Kidney glomerular epithelial cell (primary cell): ENCODE measurements at regions not wholly inside any gene's neighbourhood (a gene's known extent, or its start where the extent isn't known, plus 50 kb on each side); places are given as distances from the start of the nearest gene placed in this dataset.
"Not testable (repeated sequence)": the region's sequence is repeated elsewhere in the genome, so short reads cannot be mapped to it uniquely, and the experiment has no call there.

Experiments used
- DNase-seq: peaks from one replicate; lab custom pipeline; 2025; lab: John Stamatoyannopoulos, UW

DNA sequence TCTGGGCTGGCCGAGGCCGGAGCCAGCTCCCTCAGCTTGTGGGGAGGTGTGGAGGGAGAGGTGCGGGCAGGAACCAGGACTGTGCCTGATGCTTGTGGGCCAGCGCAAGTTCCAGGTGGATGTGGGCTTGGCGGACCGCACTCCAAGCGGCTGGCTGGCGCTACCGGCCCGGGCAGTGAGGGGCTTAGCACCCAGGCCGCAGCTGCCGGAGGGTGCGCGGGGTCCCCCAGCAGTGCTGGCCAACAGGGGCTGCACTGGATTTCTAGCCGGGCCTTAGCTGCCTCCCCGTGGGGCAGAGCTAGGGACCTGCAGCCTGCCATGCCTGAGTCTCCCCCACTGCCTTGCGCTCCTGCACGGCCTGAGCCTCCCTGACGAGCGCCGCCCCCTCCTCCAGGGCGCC, 242.8 kb downstream of the CCSER2 start:
- no peak for DNase-seq

DNA sequence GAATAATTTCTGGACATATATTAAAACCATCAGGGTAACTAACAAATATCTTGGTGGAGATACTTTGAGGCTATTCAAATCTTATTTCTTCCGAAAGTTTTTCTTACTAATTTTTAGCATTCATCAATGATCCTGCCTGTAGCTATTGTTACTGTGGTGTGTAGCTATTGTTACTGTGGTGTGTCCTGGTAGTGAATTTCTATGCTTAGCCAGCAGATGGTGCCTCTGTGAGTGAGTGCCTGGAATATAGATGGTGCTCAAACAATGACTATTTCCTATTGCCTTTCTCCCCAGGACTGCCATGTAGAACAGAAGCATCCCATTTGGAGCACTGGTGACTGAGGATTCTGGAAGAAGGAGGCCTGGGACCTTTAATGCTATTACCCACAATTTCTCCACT, 245.7 kb downstream of the CCSER2 start:
- no peak for DNase-seq

- no peak for DNase-seq
These were observed 253.6 kb downstream of the CCSER2 start for GRCh38 chr10:84581976-84582375.

DNA sequence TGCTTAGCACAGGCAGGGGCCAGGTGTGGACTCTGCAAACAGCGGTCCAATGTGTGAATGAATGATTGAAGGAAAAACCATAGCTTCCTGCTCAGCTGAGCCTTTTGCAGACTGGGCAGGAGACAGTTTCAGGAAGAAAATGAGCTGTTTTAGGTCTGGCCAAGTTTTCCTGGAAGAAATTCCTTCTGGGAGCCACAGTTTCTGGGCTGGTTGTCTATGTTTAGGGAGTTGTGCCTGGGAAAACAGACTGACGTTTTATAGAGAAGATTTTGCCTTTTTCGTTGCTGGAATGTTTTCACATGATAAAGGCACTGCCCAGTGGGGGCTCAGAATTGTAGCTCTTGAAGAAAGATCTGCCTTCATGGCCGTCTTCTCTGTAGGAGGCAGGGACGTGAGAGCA, 255.1 kb downstream of the CCSER2 start:
- no peak for DNase-seq

- DNase-seq: no peak
These were observed 259.4 kb downstream of the CCSER2 start for GRCh38 chr10:84587789-84588188.

DNA sequence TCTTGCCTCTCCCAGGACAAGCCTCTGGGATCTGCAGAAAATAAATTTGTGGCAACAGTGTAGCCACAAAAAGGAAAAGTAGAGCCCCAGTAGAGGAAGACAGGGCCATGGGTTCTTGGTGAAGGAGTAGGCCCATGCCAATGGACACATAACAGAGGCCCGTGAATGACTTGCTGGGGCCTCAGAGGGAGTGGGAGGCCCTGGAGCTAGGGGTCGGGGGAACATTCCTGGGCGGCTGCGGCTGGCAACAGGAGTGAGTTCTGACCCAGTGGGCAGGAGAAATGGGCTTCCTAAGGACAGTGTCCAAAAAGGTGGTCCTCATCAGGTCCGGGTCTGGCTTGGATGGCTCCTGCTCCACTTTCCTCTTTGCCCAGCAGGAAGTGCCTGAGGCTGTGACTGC, 260.0 kb downstream of the CCSER2 start:
- DNase-seq: no peak

- DNase-seq: no peak
These were observed 260.6 kb downstream of the CCSER2 start for GRCh38 chr10:84588971-84589370.

- DNase-seq: no peak
These were observed 261.3 kb downstream of the CCSER2 start for GRCh38 chr10:84589526-84590205.

DNA sequence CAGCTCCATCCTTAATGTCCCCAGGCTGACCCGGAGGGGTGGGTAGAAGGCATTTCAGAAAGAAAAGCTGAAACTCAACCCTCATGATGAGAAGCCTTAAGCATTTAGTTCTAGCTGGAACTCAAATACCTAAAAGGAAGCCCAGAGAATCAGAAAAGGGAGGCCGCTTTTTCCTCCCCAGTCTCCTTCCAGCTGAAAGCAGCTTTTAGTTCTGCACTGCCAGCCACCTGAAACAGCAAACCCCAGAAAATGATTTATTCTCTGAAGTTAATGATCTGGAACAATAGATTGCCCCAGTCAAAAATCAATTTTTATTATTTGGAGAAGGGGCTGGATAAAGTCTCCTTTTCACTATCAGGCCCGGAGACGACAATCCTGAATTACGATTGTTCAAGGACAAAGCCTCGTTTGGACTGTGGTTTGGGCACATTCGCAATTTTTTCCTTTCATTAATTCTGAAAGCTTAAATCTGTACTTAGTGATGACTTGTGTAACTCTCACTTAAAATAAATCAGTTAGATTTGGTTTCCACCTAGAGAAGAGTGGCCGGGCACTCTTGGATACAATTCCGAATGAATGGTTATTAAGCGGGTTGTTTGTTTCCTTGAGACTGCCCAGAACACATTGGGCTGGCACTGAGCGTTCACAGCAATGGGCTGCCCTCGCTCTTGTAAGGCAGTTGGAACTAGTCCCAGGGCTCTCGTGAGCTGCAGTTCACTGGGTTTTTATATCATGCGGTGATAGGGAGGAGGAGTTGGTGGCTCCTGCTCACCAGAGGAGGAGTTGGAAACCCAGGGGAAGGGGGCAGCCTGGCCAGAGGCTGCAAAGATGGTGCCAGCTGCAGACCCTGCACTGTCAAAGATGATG, 262.2 kb downstream of the CCSER2 start:
- DNase-seq: no peak

DNA sequence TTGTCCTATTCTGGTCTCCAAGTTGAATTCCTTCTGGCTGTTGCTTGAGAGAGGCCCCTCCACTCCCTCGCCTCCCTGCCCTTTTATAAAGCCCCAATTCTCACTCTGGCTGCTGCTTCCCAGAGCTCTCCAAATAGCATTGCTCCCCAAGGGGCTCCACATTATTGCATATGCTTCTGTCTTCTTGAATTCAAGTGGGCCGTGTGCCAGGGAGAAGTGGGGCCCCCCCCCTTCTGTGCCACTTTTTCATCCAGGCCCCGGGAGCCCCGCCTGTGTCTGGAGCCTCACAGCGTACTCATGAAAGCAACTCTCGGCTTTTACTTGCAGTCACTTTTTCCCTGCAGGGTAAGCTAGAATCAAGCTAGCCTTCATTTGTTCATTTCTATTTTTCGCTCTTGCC, 265.1 kb downstream of the CCSER2 start:
- DNase-seq: no peak

DNA sequence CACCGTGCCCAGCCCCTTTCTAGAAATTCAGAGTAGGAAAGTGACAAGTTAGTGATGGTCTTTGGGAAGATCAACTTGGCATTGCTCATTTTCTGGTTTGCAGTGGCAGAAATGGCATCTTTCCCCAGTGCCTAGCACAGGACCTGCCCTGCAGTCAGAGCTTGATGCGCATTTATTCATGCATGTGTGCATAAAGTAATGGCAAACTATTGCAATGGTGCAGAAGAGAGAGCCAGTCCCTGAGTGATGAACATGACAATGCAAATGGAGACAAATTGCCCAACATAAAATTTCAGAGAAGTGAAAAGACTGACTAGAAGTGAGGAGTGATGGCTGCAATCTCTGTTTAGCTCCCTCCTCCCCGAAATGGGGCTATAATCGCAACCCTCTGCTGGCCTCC, 268.2 kb downstream of the CCSER2 start:
- no peak for DNase-seq

GRCh38 chr10:84599254-84599653, 270.9 kb downstream of the CCSER2 start:
- DNase-seq: no peak

DNA sequence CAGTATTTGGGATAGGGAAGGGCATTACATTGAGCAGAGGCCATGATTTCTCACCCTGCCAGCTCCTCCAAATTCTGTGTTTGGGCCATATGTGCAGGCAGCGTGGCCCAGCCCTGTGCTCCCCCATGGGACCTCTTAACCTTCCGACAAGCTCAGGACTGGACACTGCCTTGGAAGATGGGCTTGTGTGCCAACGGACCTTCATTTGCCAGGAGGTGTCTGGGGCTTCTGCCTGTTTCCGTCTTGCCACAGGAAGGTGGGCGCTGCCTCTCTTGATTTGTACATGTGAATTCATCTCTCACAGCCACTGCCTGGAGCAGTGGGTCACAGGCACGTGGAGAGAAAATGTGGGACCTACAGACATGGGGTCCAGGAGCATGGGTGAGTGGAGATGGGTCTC, 272.6 kb downstream of the CCSER2 start:
- DNase-seq: no peak

GRCh38 chr10:84602543-84602942, 274.2 kb downstream of the CCSER2 start:
- not testable (repeated sequence) for DNase-seq

DNA sequence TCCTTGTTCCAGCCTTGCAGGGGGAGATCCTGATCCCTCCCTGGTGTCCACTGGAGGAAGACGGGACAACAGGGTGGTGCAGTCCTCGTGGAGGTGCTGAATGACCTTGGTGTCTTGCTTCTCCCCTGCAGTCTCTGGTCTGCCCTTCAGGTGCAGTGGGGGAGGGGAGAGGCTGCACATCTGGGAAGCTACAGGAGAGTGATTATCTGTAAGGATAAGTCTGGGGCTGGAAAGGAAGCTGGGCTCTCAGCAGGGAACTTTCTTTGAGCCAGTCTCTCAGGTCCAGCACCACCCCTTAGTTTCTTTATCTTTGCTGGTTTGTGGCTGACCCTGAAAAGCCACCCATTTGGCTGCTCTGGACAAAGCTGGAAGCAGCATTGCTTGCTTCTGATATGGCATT, 275.6 kb downstream of the CCSER2 start:
- DNase-seq: no peak

DNA sequence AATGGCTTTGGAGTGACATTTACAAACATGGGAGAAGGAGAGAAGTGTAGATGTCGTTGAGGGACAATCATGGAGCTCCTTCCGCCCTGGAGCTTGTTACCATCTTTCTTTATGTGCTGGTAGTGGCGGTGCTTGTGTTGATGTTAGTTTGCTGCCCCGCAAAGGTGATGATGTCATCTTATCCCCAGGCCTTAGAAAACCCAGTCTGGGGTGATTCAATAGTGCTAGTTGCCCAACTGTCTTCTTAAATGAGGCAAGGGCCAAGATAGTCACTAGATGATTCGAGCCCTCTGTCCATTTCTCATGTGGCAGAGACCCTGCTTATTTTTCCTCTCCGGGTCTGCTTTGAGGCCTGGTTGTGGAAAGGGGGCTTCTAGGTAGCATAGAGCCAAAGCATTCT, 277.4 kb downstream of the CCSER2 start:
- DNase-seq: no peak

- DNase-seq: no peak
These were observed 278.0 kb downstream of the CCSER2 start for GRCh38 chr10:84606428-84606827.

DNA sequence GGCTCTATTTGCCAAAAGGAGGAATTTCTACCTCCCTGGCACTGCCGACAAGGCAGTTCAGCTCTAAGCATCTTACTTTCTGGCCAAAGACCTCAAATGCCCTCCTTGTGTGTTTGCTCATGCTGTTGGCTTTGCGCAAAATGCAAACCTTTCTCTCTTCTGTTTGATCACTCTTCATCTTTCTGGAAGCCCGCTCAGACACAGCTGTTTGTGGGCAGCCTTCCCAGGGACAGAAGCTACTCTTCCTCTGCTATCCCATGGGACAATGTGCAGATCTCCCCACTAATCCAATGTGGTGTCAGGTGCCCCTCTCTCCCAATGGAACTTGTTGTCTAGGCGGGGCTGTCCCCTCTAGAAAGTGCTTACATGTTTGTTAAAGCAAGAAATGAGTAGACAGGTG, 278.7 kb downstream of the CCSER2 start:
- DNase-seq: no peak

DNA sequence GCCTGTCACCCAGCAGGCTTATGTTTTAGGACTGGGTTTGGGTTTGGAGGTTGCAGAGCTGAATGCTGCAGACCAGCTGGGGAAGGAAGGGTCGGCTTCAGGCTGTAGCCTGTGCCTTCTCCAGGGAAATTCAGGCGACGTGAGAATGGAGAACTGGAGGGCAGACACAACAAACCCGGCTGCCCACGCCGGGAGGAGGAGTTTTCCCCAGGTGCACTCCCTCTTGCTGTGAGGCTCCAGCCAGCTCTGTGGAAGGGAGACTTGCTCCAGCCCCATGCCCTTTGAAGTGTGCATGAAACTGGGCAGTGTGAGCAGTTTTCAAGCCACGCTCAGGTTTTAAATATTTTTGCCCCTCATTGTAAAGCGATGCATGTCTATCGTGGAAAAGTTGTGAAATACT, 279.1 kb downstream of the CCSER2 start:
- no peak for DNase-seq

DNA sequence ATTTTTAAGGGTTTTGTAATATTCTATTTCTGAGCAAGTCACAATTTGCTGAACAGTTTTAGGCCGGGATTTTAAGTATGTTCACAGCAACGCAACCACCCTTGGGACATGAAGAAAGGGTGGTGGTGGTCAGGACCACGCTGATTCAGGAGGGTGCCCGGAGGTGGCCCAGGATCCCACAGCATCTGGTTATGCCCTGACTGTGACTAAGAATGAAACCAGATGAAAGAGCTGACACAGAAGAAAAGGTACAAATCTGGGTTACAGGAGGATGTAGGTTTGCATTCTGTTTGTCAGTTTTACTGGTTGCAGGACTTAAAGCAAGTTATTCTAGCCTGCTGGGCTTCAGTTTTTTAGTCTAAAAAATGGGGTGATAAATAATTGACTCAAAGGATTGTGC, 279.7 kb downstream of the CCSER2 start:
- no peak for DNase-seq

DNA sequence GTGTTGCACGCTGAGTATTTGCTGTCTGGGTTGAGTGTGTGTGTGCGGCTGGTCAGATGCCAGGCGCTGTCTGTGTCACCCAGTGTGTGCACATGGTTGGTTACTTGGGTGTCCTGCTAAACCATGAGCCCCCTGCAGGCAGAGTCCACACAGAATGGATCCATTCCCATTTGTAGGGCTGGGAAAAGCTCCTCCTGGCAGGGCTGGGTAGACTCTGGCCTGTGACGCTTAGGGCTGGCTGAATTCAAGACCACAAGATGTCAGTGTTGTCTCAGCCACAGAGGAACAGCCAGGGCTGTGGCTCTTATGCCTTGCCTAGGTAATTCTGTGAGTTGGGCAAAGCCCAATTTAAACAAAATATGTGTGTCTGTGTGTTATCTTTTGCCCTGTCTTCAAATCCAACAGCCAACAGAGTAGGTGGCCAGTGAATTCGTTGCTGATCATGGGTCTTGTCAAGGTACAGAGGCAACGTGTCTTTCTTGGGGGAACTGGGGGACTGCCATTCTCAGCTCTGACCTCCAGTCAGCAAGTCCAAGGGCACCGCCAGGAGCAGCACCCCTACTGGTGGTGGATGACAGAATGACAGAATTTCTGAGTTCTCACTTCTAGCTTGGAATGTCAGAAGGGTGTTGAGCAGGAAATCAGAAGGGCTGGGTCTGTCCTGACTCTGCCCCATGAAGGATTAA, 285.1 kb downstream of the CCSER2 start:
- peak; percentile 38 for DNase-seq

GRCh38 chr10:84626397-84627087, 298.2 kb downstream of the CCSER2 start:
- DNase-seq: no peak
